SK-N-SH (cell line): ENCODE measurements at regions not wholly inside any gene's neighbourhood (a gene's known extent, or its start where the extent isn't known, plus 50 kb on each side); places are given as distances from the start of the nearest gene placed in this dataset.

Experiments used
- CTCF ChIA-PET: fragments of 300-600, 350-600 bp; formaldehyde crosslinking; extraction: SDS; loops from one replicate; lab custom pipeline; 2021; lab: Yijun Ruan, JAX
- POLR2A ChIA-PET: fragments of 350-600 bp; sonication (Branson Sonifier 250); formaldehyde crosslinking; extraction: SDS; loops from one replicate; lab custom pipeline; 2020; ENCODE audit warnings: antibody characterized with exemption, inconsistent platforms; lab: Yijun Ruan, JAX
- DNase-seq: peaks from one replicate; pipeline ENCODE4 v3.0.0; 2012
- H2AFZ ChIP-seq: fragments of 200-600 bp; sonication (generic); 2 replicates; pipeline ENCODE4 v1.8.1; 2016; ENCODE audit warnings: antibody characterized with exemption, mild to moderate bottlenecking, low read depth
- H3F3A ChIP-seq: fragments of 200-600 bp; sonication (generic); replicated peaks from 2 replicates; pipeline ENCODE3; 2016; ENCODE audit warnings: antibody characterized with exemption, mild to moderate bottlenecking; ENCODE audit not compliant: insufficient read depth
- H3K27ac ChIP-seq, 2 experiments: fragments of 200-500 bp in 1 of 2; fragments of 200-600 bp in 1 of 2; sonication (Bioruptor generic) in 1 of 2; sonication (generic), shearing (Covaris generic) in 1 of 2; 2 replicates each; pipeline versions ENCODE4 v1.5.1 to v1.6.1; 2014 to 2016; ENCODE audit warnings: low read depth in 2 of 2, inconsistent platforms in 1 of 2, low read length in 1 of 2, mild to moderate bottlenecking in 1 of 2, mixed read lengths in 1 of 2
- H3K27me3 ChIP-seq: fragments of 200-600 bp; sonication (generic), shearing (Covaris generic); 2 replicates; pipeline ENCODE4 v1.6.1; 2016; ENCODE audit warnings: mixed run types; ENCODE audit not compliant: insufficient read depth
- H3K36me3 ChIP-seq, 2 experiments: fragments of 200-500 bp in 1 of 2; fragments of 200-600 bp in 1 of 2; sonication (Bioruptor generic) in 1 of 2; sonication (generic) in 1 of 2; replicated peaks in 1 of 2; 2 replicates each; pipeline versions ENCODE3 to v1.5.1; 2014 to 2016; ENCODE audit warnings: low read length in 1 of 2, mild to moderate bottlenecking in 1 of 2; ENCODE audit not compliant: insufficient read depth in 2 of 2, control insufficient read depth in 1 of 2
- H3K4me1 ChIP-seq, 2 experiments: fragments of 200-500 bp in 1 of 2; fragments of 200-600 bp in 1 of 2; sonication (Bioruptor generic) in 1 of 2; sonication (generic), shearing (Covaris generic) in 1 of 2; 2 replicates each; pipeline versions ENCODE4 v1.5.1 to v1.6.1; 2014 to 2016; ENCODE audit warnings: low read depth in 1 of 2, low read length in 1 of 2, mixed run types in 1 of 2; ENCODE audit not compliant: insufficient read depth in 2 of 2, control insufficient read depth in 1 of 2
- H3K4me2 ChIP-seq: fragments of 200-600 bp; sonication (generic), shearing (Covaris generic); 2 replicates; pipeline ENCODE4 v1.6.1; 2017; ENCODE audit warnings: mixed run types
- H3K4me3 ChIP-seq, 2 experiments: fragments of 200-500 bp in 1 of 2; fragments of 200-600 bp in 1 of 2; sonication (Bioruptor generic) in 1 of 2; sonication (generic), shearing (Covaris generic) in 1 of 2; 2 replicates each; pipeline versions ENCODE4 v1.5.1 to v1.8.1; 2014 to 2016; ENCODE audit warnings: low read depth in 2 of 2, inconsistent platforms in 1 of 2, low read length in 1 of 2, mild to moderate bottlenecking in 1 of 2, mixed read lengths in 1 of 2, moderate library complexity in 1 of 2
- H3K79me2 ChIP-seq: fragments of 200-600 bp; sonication (generic); 2 replicates; pipeline ENCODE4 v1.8.1; 2017; ENCODE audit warnings: mild to moderate bottlenecking; ENCODE audit not compliant: insufficient read depth
- H3K9ac ChIP-seq: fragments of 200-600 bp; sonication (generic); 2 replicates; pipeline ENCODE4 v1.6.1; 2017; ENCODE audit warnings: mixed run types
- H3K9me2 ChIP-seq: fragments of 200-600 bp; sonication (generic); 2 replicates; pipeline ENCODE4 v1.6.1; 2017; ENCODE audit warnings: mixed run types
- H3K9me3 ChIP-seq: fragments of 200-600 bp; sonication (generic); 2 replicates; pipeline ENCODE4 v1.6.1; 2017; ENCODE audit warnings: mixed run types, mild to moderate bottlenecking, moderate library complexity
- H4K20me1 ChIP-seq: fragments of 200-600 bp; sonication (generic); 2 replicates; pipeline ENCODE4 v1.6.1; 2017; ENCODE audit warnings: mild to moderate bottlenecking, mixed run types; ENCODE audit not compliant: insufficient read depth
- CHD2 ChIP-seq: fragments of 150-350 bp; IDR thresholded peaks from 2 replicates; pipeline ENCODE4 v1.6.1; 2018; ENCODE audit warnings: low read length; ENCODE audit not compliant: partially characterized antibody
- ELF1 ChIP-seq: IDR thresholded peaks from 2 replicates; pipeline ENCODE4 v1.4.0; 2012
- EP300 ChIP-seq, 2 experiments: IDR thresholded peaks; 2 replicates each; pipeline versions ENCODE4 v1.4.0 to v1.6.1; 2012; ENCODE audit warnings: borderline replicate concordance in 1 of 2, low read depth in 1 of 2, low read length in 1 of 2
- GABPA ChIP-seq: IDR thresholded peaks from 2 replicates; pipeline ENCODE4 v1.4.0; 2012; ENCODE audit warnings: low read depth, mild to moderate bottlenecking
- GATA2 ChIP-seq: sonication (generic); formaldehyde crosslinking; IDR thresholded peaks from 2 replicates; pipeline ENCODE4 v1.5.0; 2020; ENCODE audit warnings: mild to moderate bottlenecking, missing genetic modification reagents
- IRF3 ChIP-seq: fragments of 150-350 bp; IDR thresholded peaks from 2 replicates; pipeline ENCODE4 v1.6.1; 2016; ENCODE audit warnings: mild to moderate bottlenecking, low read depth, low read length
- MEF2A ChIP-seq: IDR thresholded peaks from 2 replicates; pipeline ENCODE4 v1.4.0; 2012; ENCODE audit warnings: low read depth, borderline replicate concordance
- MXI1 ChIP-seq: IDR thresholded peaks from 2 replicates; pipeline ENCODE4 v1.6.1; 2012; ENCODE audit warnings: mild to moderate bottlenecking, low read depth, low read length, improper control_type of control experiment
- NRF1 ChIP-seq: IDR thresholded peaks from 2 replicates; pipeline ENCODE4 v1.6.1; 2012; ENCODE audit warnings: low read depth, mild to moderate bottlenecking, low read length
- PBX3 ChIP-seq: IDR thresholded peaks from 2 replicates; pipeline ENCODE4; 2012
- RAD21 ChIP-seq: IDR thresholded peaks from 2 replicates; pipeline ENCODE4 v1.6.1; 2012; ENCODE audit warnings: mild to moderate bottlenecking, low read length
- REST ChIP-seq: IDR thresholded peaks from 2 replicates; pipeline ENCODE4 v1.6.1; 2012; ENCODE audit warnings: mild to moderate bottlenecking, low read depth, low read length, moderate library complexity
- RFX5 ChIP-seq: IDR thresholded peaks from 2 replicates; pipeline ENCODE4 v1.6.1; 2012; ENCODE audit warnings: mild to moderate bottlenecking, improper control_type of control experiment, low read length
- TCF12 ChIP-seq: IDR thresholded peaks from 2 replicates; pipeline ENCODE4 v1.4.0; 2012
- TEAD4 ChIP-seq: IDR thresholded peaks from 2 replicates; pipeline ENCODE4 v1.4.0; 2012; ENCODE audit warnings: mild to moderate bottlenecking, borderline replicate concordance; ENCODE audit not compliant: insufficient read depth
- WGBS: methylation state at CpG from one replicate; pipeline ENCODE4 v1.1.6; 2017; ENCODE audit warnings: low lambda C conversion rate; 5-methylcytosine and 5-hydroxymethylcytosine counted together
- TF ChIP-seq, protein P1 (sequence below): IDR thresholded peaks from 2 replicates; pipeline ENCODE4 v1.4.0; 2012; ENCODE audit warnings: low read depth, borderline replicate concordance
- TF ChIP-seq, protein P2 (sequence below): fragments of 150-350 bp; IDR thresholded peaks from 2 replicates; pipeline ENCODE4 v1.6.1; 2017; ENCODE audit warnings: antibody characterized with exemption, low read length, low read depth, borderline replicate concordance
- TF ChIP-seq, protein P3 (sequence below): IDR thresholded peaks from 2 replicates; pipeline ENCODE4 v1.4.0; 2012; ENCODE audit warnings: low read depth, borderline replicate concordance

- TF ChIP-seq REST (no peak), GATA2 (CRISPR knock-in tag) (no peak), TEAD4 (no peak), NRF1 (no peak), CHD2 (no peak), RAD21 (no peak)
- TF ChIP-seq, protein P1, sequence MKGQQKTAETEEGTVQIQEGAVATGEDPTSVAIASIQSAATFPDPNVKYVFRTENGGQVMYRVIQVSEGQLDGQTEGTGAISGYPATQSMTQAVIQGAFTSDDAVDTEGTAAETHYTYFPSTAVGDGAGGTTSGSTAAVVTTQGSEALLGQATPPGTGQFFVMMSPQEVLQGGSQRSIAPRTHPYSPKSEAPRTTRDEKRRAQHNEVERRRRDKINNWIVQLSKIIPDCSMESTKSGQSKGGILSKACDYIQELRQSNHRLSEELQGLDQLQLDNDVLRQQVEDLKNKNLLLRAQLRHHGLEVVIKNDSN: no peak
- TF ChIP-seq, protein P2, sequence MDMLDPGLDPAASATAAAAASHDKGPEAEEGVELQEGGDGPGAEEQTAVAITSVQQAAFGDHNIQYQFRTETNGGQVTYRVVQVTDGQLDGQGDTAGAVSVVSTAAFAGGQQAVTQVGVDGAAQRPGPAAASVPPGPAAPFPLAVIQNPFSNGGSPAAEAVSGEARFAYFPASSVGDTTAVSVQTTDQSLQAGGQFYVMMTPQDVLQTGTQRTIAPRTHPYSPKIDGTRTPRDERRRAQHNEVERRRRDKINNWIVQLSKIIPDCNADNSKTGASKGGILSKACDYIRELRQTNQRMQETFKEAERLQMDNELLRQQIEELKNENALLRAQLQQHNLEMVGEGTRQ: no peak
Observed at GRCh38 chr6:159357211-159357915, 188.2 kb downstream of the FNDC1 start (continued).

- Histone ChIP-seq H3F3A (no peaks in the 10 kb centered on the region), H3K4me1 (no peaks in the 10 kb centered on the region), H3K9ac (no peak overlapping the region), H4K20me1 (no peaks in the 10 kb centered on the region), H3K9me2 (no peaks in the 10 kb centered on the region), H3K4me2 (no peak overlapping the region), H3K9me3 (no peaks in the 10 kb centered on the region), H3K4me3 (no peak overlapping the region), H3K36me3 (no peaks in the 10 kb centered on the region), H3K27ac (no peak overlapping the region), H3K79me2 (no peaks in the 10 kb centered on the region), H3K27me3 (no peaks in the 10 kb centered on the region), H2AFZ (no peak overlapping the region)
- ChIA-PET CTCF (interaction anchor here (0.6 to 1.2 kb wide), 2 partner anchors 136 to 179 kb away, joined by 3 read pairs; no protein-coding TSS in a partner anchor), POLR2A (no interaction called here)
- 0% methylated on average over 3 of the region's 3 CpGs for WGBS
- TF ChIP-seq, protein P2: no peak
- TF ChIP-seq IRF3 (no peak), GABPA (no peak), EP300 (IDR thresholded peaks at IDR 0.05; ENCODE audit: borderline replicate concordance in 1 of 2, low read depth in 1 of 2, low read length in 1 of 2) (no peak), RAD21 (no peak), MXI1 (no peak), MEF2A (no peak), TCF12 (no peak), PBX3 (no peak), RFX5 (no peak), ELF1 (no peak), NRF1 (no peak)
- TF ChIP-seq, protein P1: no peak
- TF ChIP-seq, protein P3, sequence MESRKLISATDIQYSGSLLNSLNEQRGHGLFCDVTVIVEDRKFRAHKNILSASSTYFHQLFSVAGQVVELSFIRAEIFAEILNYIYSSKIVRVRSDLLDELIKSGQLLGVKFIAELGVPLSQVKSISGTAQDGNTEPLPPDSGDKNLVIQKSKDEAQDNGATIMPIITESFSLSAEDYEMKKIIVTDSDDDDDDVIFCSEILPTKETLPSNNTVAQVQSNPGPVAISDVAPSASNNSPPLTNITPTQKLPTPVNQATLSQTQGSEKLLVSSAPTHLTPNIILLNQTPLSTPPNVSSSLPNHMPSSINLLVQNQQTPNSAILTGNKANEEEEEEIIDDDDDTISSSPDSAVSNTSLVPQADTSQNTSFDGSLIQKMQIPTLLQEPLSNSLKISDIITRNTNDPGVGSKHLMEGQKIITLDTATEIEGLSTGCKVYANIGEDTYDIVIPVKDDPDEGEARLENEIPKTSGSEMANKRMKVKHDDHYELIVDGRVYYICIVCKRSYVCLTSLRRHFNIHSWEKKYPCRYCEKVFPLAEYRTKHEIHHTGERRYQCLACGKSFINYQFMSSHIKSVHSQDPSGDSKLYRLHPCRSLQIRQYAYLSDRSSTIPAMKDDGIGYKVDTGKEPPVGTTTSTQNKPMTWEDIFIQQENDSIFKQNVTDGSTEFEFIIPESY: no peak
- DNase-seq: no peak
Observed at GRCh38 chr6:159353193-159353592, 184.0 kb downstream of the FNDC1 start.
